HEK293T (cell line): ENCODE measurements at regions not wholly inside any gene's neighbourhood (a gene's known extent, or its start where the extent isn't known, plus 50 kb on each side); places are given as distances from the start of the nearest gene placed in this dataset.
"Not testable (repeated sequence)": the region's sequence is repeated elsewhere in the genome, so short reads cannot be mapped to it uniquely, and the experiment has no call there.

Experiments
- CTCF ChIA-PET: fragments of 350-600 bp; formaldehyde crosslinking; extraction: SDS; loops from one replicate; lab custom pipeline; 2021; ENCODE audit warnings: antibody characterized with exemption, inconsistent platforms; lab: Yijun Ruan, JAX
- POLR2A ChIA-PET: fragments of 350-600 bp; formaldehyde crosslinking; extraction: SDS; loops from one replicate; lab custom pipeline; 2020; ENCODE audit warnings: antibody characterized with exemption, inconsistent platforms; lab: Yijun Ruan, JAX
- DNase-seq: peaks from one replicate; pipeline ENCODE4 v3.0.0; 2012; ENCODE audit warnings: mixed read lengths; ENCODE audit errors: extremely low spot score
- ARNT ChIP-seq: fragments of 450-650 bp; IDR thresholded peaks from 2 replicates; pipeline ENCODE4 v1.6.1; 2017; ENCODE audit warnings: mild to moderate bottlenecking
- BHLHE40 ChIP-seq: fragments of 450-650 bp; IDR thresholded peaks from 2 replicates; pipeline ENCODE4 v1.6.1; 2016; ENCODE audit warnings: mild to moderate bottlenecking, moderate library complexity, borderline replicate concordance
- CTBP1 ChIP-seq: fragments of 450-650 bp; IDR thresholded peaks from 2 replicates; pipeline ENCODE4 v1.6.1; 2016; ENCODE audit warnings: borderline replicate concordance
- ELF4 ChIP-seq: fragments of 450-650 bp; IDR thresholded peaks from 2 replicates; pipeline ENCODE4 v1.6.1; 2017; ENCODE audit warnings: antibody characterized with exemption
- FOXA1 ChIP-seq: fragments of 450-650 bp; IDR thresholded peaks from 2 replicates; pipeline ENCODE4 v1.6.1; 2016; ENCODE audit warnings: mild to moderate bottlenecking
- FOXK2 ChIP-seq: fragments of 450-650 bp; IDR thresholded peaks from 2 replicates; pipeline ENCODE4 v1.6.1; 2016; ENCODE audit warnings: mild to moderate bottlenecking
- FOXM1 ChIP-seq: fragments of 450-650 bp; IDR thresholded peaks from 2 replicates; pipeline ENCODE4 v1.6.1; 2017; ENCODE audit warnings: mild to moderate bottlenecking, borderline replicate concordance
- HDGF ChIP-seq: fragments of 450-650 bp; IDR thresholded peaks from 2 replicates; pipeline ENCODE4 v1.6.1; 2017; ENCODE audit warnings: antibody characterized with exemption, borderline replicate concordance
- L3MBTL2 ChIP-seq: fragments of 450-650 bp; conservative IDR thresholded peaks from 2 replicates; pipeline ENCODE4 v1.6.1; 2016; ENCODE audit warnings: mild to moderate bottlenecking
- LEF1 ChIP-seq: fragments of 450-650 bp; IDR thresholded peaks from 2 replicates; pipeline ENCODE4 v1.6.1; 2017; ENCODE audit warnings: mild to moderate bottlenecking, borderline replicate concordance
- NFRKB ChIP-seq: fragments of 450-650 bp; IDR thresholded peaks from 2 replicates; pipeline ENCODE4 v1.6.1; 2016; ENCODE audit warnings: mild to moderate bottlenecking, moderate library complexity
- PKNOX1 ChIP-seq: fragments of 450-650 bp; IDR thresholded peaks from 2 replicates; pipeline ENCODE4 v1.6.1; 2016
- SP1 ChIP-seq: fragments of 450-650 bp; IDR thresholded peaks from 2 replicates; pipeline ENCODE4 v1.6.1; 2017
- SUZ12 ChIP-seq: fragments of 450-650 bp; IDR thresholded peaks from 2 replicates; pipeline ENCODE4 v1.6.1; 2016; ENCODE audit warnings: mild to moderate bottlenecking
- TARDBP ChIP-seq: fragments of 450-650 bp; IDR thresholded peaks from 2 replicates; pipeline ENCODE4 v1.6.1; 2016
- ZNF384 ChIP-seq: fragments of 450-650 bp; IDR thresholded peaks from 2 replicates; pipeline ENCODE4 v1.6.1; 2016

GRCh38 chr7:79523436-79523835, 70.0 kb upstream of the MAGI2 start:
- ChIA-PET POLR2A (no interaction called here), CTCF (no interaction called here)
- TF ChIP-seq SUZ12 (no peak), NFRKB (no peak), TARDBP (no peak), FOXK2 (no peak), FOXM1 (no peak), ARNT (no peak), SP1 (no peak), CTBP1 (no peak), L3MBTL2 (no peak), LEF1 (no peak), BHLHE40 (no peak)
- DNase-seq = no peak

- ChIA-PET POLR2A (no interaction called here), CTCF (no interaction called here)
- TF ChIP-seq NFRKB (no peak), FOXA1 (no peak), BHLHE40 (no peak), LEF1 (no peak), SUZ12 (no peak), PKNOX1 (no peak), FOXM1 (no peak), SP1 (no peak), ARNT (no peak), HDGF (no peak), ZNF384 (no peak), CTBP1 (no peak), L3MBTL2 (no peak), ELF4 (no peak), TARDBP (no peak)
- DNase-seq = no peak
Observed at GRCh38 chr7:79520543-79520942, 67.1 kb upstream of the MAGI2 start.

- ChIA-PET CTCF (no interaction called here), POLR2A (no interaction called here)
- DNase-seq = no peak
Observed at GRCh38 chr7:79515358-79515757, 61.9 kb upstream of the MAGI2 start.

GRCh38 chr7:79513261-79513660, 59.8 kb upstream of the MAGI2 start:
- TF ChIP-seq ZNF384 (no peak), HDGF (no peak), TARDBP (no peak), ELF4 (no peak), SUZ12 (no peak), FOXK2 (no peak), BHLHE40 (no peak), NFRKB (no peak), L3MBTL2 (no peak), FOXM1 (no peak), LEF1 (no peak), FOXA1 (no peak)
- DNase-seq = no peak
- CTCF ChIA-PET = no interaction called here
- POLR2A ChIA-PET = no interaction called here

More at GRCh38 chr7:79515358-79515757, 61.9 kb upstream of the MAGI2 start:
- TF ChIP-seq FOXA1 (no peak), NFRKB (no peak), CTBP1 (no peak), ZNF384 (no peak), FOXK2 (no peak), ARNT (no peak), SUZ12 (no peak), BHLHE40 (no peak), L3MBTL2 (no peak)

GRCh38 chr7:79512261-79512660, 58.8 kb upstream of the MAGI2 start:
- ChIA-PET POLR2A (no interaction called here), CTCF (no interaction called here)
- DNase-seq = no peak
- TF ChIP-seq NFRKB (no peak), HDGF (no peak), LEF1 (no peak), SP1 (no peak), ARNT (no peak), PKNOX1 (no peak), FOXK2 (no peak), CTBP1 (no peak), FOXA1 (no peak), L3MBTL2 (no peak), BHLHE40 (no peak), SUZ12 (no peak), FOXM1 (no peak), ZNF384 (no peak), TARDBP (no peak)

GRCh38 chr7:79511056-79511455, 57.6 kb upstream of the MAGI2 start:
- POLR2A ChIA-PET, CTCF ChIA-PET, DNase-seq: not testable (repeated sequence)

- TF ChIP-seq TARDBP = no peak
- TF ChIP-seq ZNF384 = no peak
- no peak for DNase-seq
- CTCF ChIA-PET = no interaction called here
- POLR2A ChIA-PET = no interaction called here
Observed at GRCh38 chr7:79507131-79507530, 53.7 kb upstream of the MAGI2 start.

GRCh38 chr7:79506481-79506880, 53.0 kb upstream of the MAGI2 start:
- CTCF ChIA-PET = no interaction called here
- no peak for DNase-seq

More at GRCh38 chr7:79506481-79506880, 53.0 kb upstream of the MAGI2 start:
- POLR2A ChIA-PET = no interaction called here
- TF ChIP-seq SP1 (no peak), FOXK2 (no peak), HDGF (no peak), ZNF384 (no peak), CTBP1 (no peak), PKNOX1 (no peak), TARDBP (no peak), ELF4 (no peak), SUZ12 (no peak), NFRKB (no peak), BHLHE40 (no peak), L3MBTL2 (no peak)
